ENCODE measurements at regions not wholly inside any gene's neighbourhood (a gene's known extent, or its start where the extent isn't known, plus 50 kb on each side); places are given as distances from the start of the nearest gene placed in this dataset.

DNA sequence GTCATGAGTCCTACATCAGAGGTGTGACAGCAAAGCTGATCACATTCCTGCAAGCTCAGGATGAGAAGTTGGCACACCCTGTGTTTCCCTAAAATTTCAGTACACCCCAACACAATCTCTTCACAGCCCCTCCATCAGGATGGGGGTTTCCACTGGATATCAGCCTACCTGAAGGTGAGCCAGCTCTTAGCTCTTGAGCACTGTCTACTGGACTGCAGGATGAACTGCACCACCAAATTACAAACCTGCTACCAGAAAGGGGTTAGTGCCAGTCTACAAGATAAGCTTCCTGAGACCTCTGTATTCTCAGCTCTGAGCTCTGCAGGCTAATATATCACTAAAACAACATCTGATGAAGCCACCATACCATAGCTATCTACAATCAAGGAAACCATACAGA is 1616.2 kb upstream of the SPRY2 start:
- no peak for ATAC-seq
- Histone ChIP-seq H3K27ac (no peak overlapping the region), H3K9me3 (peaks cover 0 to 17% (median 0%) of the 10 kb centered on the region in 3 donors), H3K27me3 (no peaks in the 10 kb centered on the region), H3K4me3 (no peak overlapping the region), H3K36me3 (no peaks in the 10 kb centered on the region), H3K4me1 (no peaks in the 10 kb centered on the region)
- TF ChIP-seq EP300 (IDR thresholded peaks at IDR 0.05), result no peak
- TF ChIP-seq POLR2AphosphoS5 (IDR thresholded peaks at IDR 0.05), result no peak
- no peak for TF ChIP-seq POLR2A (IDR thresholded peaks at IDR 0.05)
- TF ChIP-seq, protein P1, sequence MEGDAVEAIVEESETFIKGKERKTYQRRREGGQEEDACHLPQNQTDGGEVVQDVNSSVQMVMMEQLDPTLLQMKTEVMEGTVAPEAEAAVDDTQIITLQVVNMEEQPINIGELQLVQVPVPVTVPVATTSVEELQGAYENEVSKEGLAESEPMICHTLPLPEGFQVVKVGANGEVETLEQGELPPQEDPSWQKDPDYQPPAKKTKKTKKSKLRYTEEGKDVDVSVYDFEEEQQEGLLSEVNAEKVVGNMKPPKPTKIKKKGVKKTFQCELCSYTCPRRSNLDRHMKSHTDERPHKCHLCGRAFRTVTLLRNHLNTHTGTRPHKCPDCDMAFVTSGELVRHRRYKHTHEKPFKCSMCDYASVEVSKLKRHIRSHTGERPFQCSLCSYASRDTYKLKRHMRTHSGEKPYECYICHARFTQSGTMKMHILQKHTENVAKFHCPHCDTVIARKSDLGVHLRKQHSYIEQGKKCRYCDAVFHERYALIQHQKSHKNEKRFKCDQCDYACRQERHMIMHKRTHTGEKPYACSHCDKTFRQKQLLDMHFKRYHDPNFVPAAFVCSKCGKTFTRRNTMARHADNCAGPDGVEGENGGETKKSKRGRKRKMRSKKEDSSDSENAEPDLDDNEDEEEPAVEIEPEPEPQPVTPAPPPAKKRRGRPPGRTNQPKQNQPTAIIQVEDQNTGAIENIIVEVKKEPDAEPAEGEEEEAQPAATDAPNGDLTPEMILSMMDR (IDR thresholded peaks at IDR 0.05), result no peak

DNA sequence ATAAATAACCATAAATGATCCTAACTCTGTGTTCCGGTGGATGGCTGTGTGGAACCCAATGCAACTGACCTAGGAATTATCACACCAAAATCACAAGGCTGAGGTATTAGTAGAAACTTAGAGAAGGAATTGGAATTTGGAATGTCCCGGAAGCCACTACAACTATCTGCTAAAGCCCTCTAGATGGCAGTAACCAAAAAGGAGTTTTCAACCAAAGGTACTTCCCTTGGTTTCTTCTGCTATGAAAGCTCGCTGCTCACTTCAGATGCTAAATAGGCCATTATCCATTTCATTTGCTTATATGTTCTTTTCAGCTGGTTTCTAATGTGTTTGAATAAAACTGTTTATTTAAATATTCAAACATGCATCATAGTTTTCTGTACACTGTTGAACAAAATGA is 1589.1 kb upstream of the SPRY2 start:
- TF ChIP-seq POLR2A (IDR thresholded peaks at IDR 0.05) (no peak), POLR2AphosphoS5 (IDR thresholded peaks at IDR 0.05) (no peak)
- Histone ChIP-seq H3K27ac (no peak overlapping the region), H3K4me1 (no peaks in the 10 kb centered on the region), H3K9me3 (no peaks in the 10 kb centered on the region), H3K36me3 (no peaks in the 10 kb centered on the region), H3K4me3 (no peak overlapping the region), H3K27me3 (no peaks in the 10 kb centered on the region)
- WGBS, 2 donors (ENCODE audit: low coverage in 1 of 2), result 36 to 38% methylated on average over 3 of the region's 3 CpGs
- ATAC-seq, result no peak

DNA sequence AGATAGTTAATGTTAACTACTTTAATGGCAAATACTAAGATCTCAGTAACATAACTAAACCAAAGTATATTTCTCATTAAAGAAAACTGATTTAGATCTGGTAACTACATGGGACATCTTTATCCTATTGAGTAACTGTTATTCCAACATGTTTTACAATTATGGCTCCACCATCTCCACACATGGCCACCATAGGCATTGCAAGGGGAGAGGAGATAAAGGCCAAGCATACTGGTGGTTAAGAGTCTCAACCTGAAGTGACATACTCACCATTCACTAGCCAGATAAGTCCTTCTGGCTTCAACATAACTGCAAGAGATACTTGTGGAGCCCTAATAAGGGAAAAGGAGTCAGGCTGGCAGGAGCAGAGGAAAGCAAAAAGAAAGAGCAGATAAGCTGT is 1586.4 kb upstream of the SPRY2 start:
- ATAC-seq, result no peak
- no peaks in the 10 kb centered on the region for H3K9me3 ChIP-seq

DNA sequence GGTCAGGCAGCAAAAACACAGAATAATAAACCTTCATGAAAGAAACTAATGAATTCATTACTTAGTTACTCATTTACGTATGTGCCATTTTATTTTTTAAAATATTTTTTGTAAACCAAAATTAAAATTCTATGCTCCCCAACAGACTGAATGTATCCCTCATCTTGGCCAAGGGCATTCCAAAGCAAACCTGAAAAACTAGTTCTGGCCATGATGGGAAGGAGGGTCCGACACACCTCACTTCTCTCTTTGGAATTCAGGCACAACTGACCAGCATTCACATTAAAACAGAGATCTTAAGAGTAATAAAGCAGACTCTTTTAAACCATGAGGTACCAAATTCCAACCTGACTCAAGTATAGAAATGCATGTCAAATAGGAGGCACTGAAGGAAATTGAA is 1576.9 kb upstream of the SPRY2 start:
- no peak overlapping the region for H3K4me3 ChIP-seq
- H3K27ac ChIP-seq, result no peak overlapping the region
- H3K9me3 ChIP-seq, result no peaks in the 10 kb centered on the region
- no peaks in the 10 kb centered on the region for H3K27me3 ChIP-seq
- no peak for ATAC-seq
- no peaks in the 10 kb centered on the region for H3K36me3 ChIP-seq
- WGBS, 2 donors (ENCODE audit: low coverage in 1 of 2), result 89 to 93% methylated on average over 2 of the region's 2 CpGs
- TF ChIP-seq, protein P1 (IDR thresholded peaks at IDR 0.05), result no peak
- TF ChIP-seq POLR2A (IDR thresholded peaks at IDR 0.05), result no peak
- no peak for TF ChIP-seq POLR2AphosphoS5 (IDR thresholded peaks at IDR 0.05)
- TF ChIP-seq EP300 (IDR thresholded peaks at IDR 0.05), result no peak
- no peaks in the 10 kb centered on the region for H3K4me1 ChIP-seq

More for the DNA sequence above, 1586.4 kb upstream of the SPRY2 start:
- Histone ChIP-seq H3K4me1 (no peaks in the 10 kb centered on the region), H3K27me3 (no peaks in the 10 kb centered on the region), H3K27ac (no peak overlapping the region), H3K36me3 (no peaks in the 10 kb centered on the region), H3K4me3 (no peak overlapping the region)
- TF ChIP-seq POLR2A (IDR thresholded peaks at IDR 0.05) (no peak), POLR2AphosphoS5 (IDR thresholded peaks at IDR 0.05) (no peak), EP300 (IDR thresholded peaks at IDR 0.05) (no peak)
- TF ChIP-seq, protein P1 (IDR thresholded peaks at IDR 0.05), result no peak

DNA sequence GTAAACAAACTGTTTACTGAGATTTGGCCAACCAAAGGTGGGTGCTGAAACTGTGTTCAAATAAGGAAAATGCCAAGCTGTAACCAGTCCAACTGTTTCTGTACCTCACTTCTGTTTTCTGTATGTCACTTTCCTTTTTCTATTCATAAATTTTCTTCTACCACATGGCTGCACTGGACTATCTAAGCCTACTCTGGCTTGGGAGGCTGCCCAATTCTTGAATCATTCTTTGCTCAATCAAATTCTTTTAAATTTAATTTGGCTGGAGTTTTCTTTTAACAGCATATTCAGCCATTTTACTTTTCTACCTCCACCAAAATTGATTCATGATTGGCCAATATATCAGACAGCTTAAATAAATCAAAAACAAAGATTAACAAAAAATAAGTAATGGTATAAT is 1575.5 kb upstream of the SPRY2 start:
- H3K27me3 ChIP-seq, result no peaks in the 10 kb centered on the region
- H3K36me3 ChIP-seq, result no peaks in the 10 kb centered on the region
- no peaks in the 10 kb centered on the region for H3K9me3 ChIP-seq
- no peak overlapping the region for H3K4me3 ChIP-seq
- H3K27ac ChIP-seq, result no peak overlapping the region
- no peak for TF ChIP-seq POLR2AphosphoS5 (IDR thresholded peaks at IDR 0.05)
- no peak for TF ChIP-seq POLR2A (IDR thresholded peaks at IDR 0.05)
- TF ChIP-seq, protein P1 (IDR thresholded peaks at IDR 0.05), result no peak
- no peak for TF ChIP-seq EP300 (IDR thresholded peaks at IDR 0.05)
- ATAC-seq, result no peak
- H3K4me1 ChIP-seq, result no peaks in the 10 kb centered on the region

Measured in gastroesophageal sphincter (tissue), 4 donors.